ENCODE measurements at regions not wholly inside any gene's neighbourhood (a gene's known extent, or its start where the extent isn't known, plus 50 kb on each side); places are given as distances from the start of the nearest gene placed in this dataset.

GRCh38 chr4:157840648-157841047 lies 332.2 kb downstream of the GASK1B start:
- DNase-seq: no peak

- no peak for DNase-seq
Measured at GRCh38 chr4:157840034-157840433, 332.8 kb downstream of the GASK1B start.

- no peak for DNase-seq
Measured at GRCh38 chr4:157838366-157838765, 334.5 kb downstream of the GASK1B start.

DNA sequence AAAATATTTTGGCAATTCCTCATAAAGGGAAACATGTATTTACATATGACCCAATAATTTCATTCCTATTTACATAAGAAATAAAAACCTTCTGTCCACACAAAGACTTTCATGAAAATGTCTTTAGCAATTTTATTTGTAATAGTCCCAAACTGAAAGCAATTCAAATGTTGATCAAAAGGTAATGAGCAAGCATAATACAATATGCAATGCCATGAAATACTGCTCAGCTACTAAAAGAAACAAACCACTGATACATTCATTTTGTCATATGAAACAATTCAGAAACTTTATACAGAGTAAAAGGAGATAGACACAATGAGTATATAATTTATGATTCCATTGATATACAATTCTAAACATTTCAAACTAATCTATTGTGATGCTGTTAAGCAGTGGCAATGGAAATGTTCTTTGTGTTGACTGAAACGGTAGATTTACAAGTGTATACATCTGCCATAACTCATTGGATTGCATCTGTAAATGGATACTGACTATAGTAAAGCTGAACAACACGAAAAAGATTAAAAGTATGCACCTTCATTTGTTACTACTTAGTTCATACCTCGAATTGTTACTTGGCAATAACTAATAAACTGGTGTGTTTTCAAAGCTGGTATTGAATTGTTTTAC lies 335.6 kb downstream of the GASK1B start:
- no peak for DNase-seq

GRCh38 chr4:157832596-157832995 lies 340.2 kb downstream of the GASK1B start:
- no peak for DNase-seq

DNA sequence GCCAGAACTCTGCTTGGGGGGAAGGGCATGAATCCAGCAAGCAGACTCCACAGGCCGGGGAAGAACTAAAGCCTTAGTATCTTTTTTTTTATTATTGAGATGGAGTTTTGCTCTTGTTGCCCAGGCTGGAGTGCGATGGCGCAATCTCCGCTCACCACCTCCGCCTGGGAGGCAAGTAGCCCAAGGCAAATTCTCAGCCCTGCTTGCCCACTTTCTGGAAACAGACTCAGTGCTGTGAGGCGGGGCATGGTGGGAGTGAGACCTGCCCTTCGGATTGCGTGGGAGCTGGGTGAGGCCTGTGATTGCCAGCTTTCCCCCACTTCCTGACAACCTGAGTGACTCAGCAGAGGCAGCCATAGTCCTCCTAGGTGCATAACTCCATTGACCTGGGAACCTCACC lies 348.8 kb downstream of the GASK1B start:
- no peak for DNase-seq

GRCh38 chr4:157821814-157822213 lies 351.0 kb downstream of the GASK1B start:
- DNase-seq: no peak

DNA sequence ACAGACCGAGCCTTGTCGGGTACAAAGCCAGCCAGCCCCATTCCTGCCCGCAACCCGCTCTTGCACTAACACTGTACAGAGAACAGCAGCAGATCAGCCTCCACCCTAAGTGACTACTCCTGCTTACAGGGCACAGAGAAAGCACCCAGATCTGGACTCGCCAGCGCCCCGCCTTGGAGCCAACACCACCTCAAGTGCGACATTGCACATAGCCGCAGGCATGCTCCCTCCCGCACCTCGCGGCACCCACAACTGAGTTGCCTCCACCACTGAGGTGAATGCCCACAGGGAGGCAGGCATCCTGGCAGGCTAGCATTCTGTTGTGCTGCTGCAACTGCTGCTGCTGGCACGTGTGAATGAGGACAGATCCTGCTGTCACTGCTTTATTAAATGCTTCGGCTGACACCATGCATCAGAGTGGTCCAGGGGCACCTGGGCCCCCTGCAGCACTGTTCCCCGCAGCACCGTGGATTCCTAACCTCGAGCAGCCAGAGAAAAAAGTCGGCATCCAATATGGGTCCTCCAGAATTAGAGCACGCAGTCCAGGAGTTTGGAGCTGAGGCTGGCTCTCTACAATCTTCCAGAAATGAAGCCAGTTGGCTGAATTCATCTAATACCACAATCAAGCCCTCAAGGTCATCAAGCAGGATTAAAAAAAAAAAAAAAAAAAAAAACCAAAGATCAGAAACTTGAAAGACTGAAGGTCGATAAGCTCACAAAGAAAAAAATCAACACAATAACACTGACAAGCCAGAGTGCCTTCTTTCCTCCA lies 352.9 kb downstream of the GASK1B start:
- DNase-seq: no peak

DNA sequence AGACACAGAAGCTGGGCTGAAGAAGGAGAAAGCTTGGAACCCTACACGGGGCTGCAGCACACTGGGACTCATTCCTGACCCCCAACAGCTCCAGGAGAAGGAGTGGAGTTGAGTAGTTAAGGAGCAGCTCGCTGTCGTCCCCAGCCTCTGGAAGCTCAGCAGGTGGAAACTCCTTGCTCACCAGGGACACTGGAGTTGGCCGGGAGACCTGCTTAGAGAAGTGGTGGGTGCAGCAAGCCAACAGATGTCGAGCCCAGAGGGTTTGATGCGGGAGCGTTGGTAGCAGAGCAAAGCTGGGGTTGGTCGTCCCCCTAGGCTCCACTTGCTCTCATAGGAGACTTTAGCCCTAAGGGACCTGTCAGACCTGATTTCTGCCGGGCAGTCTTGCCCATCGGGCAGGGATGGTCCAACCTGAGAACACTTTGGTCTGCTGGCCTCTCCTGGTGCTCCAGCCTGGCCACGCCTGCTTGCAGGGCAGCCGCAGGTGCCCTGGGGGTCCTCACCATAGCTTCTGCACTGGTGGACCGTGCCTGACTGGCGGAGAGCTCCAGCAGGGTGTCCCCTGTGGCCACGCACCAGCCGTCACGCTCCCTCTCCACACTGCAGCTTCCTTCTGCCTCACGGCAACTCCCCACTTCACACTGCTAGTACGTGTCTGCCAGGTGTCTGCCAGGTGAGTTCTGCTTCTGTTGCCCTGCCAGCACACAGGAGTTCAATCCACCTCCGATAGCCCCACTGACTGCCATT lies 353.7 kb downstream of the GASK1B start:
- no peak for DNase-seq

GRCh38 chr4:157810137-157810774 lies 362.6 kb downstream of the GASK1B start:
- DNase-seq: no peak

DNA sequence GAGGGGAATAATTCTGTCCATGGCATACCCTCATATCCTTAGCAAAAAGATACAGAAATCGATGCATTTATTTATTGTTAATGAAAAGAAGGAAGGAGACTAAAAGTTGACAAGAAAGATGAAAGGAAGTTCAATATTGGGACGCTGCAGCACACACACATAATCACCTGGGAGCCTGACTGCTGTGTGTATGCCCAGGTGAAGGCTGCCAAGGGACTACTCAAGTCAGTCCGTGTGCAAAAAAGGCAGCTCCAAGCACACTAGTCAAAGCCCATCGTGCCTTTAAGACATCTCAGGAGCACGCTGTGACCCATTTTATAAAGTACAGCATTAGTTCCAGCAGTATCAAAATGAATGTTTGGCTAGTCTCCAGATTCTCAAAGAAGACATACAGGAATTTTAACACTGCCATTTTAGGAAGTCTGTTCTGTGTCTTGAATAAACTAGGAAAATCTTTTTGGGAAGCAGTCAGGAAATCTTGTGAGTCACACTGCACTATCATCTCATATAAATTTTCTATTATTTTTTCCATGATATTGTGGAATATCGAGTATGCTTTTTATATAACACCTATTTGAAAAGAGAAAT lies 363.9 kb downstream of the GASK1B start:
- DNase-seq: no peak

DNA sequence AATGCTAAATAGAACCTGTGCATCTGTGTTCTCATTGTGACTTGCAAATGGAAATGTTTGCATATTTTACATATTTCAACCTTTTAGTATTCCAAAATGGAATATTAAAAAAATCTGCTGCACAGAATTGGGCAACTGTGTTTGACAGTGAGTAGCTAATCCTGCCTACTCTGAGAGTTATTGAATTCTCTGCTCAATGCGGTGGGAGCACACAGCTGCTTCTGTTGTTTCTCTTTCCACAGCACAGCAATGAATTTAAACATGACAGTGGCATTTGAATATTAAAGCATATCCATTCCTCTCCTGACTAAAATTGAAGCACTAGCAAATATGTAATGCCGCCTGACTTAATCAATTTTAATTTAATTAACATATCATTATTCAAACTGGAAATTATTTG lies 366.6 kb downstream of the GASK1B start:
- DNase-seq: no peak

DNA sequence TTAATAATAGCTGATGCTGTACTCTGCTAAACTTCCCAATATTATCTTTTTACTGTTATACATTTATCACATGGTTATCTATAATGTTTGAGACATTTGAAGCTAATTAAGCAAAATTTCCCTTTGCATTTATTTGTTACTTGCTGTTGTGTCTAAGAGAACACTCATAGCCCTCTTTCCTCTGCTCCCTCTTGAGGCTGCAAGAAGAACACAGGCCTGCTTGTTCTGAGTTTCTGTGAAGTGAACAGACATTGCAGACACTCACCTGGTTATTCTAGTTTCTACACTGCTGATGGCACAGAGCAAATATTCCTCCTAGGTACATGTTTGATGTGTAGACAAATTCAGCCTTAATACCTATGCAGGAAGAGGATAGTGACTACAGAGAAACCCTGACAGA lies 367.8 kb downstream of the GASK1B start:
- DNase-seq: no peak

DNA sequence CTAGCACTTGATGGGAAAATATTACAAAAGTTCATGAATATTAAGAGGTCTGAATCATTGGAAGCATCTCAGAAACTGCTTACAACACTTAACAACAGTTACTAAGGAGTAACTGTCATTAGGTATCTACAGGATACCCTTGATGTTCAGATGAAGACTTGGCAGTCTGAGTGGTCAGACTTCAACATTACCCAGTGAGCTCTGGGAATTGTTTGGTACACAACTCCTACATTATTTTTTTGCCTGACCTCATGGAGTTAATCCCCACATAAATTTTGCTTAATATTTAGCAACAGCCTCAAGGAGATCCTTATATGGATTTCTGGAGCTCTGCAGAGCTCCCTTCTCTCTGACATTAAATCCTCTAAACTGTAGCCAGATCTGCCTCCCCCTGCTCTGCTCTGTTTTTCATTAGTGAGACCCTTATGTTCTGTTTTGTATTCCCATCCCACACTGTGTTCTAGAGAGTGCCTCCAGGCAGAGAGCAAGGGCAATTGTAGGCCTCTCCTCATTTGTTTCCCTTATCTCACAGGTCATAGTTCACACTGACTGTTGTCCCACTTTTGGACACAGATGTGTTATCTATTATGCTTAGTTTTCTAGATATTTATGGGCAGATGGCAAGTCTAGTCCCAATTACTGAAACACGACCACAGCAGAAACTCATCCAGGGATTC lies 368.8 kb downstream of the GASK1B start:
- DNase-seq: no peak

GRCh38 chr4:157803421-157803820 lies 369.4 kb downstream of the GASK1B start:
- DNase-seq: no peak

DNA sequence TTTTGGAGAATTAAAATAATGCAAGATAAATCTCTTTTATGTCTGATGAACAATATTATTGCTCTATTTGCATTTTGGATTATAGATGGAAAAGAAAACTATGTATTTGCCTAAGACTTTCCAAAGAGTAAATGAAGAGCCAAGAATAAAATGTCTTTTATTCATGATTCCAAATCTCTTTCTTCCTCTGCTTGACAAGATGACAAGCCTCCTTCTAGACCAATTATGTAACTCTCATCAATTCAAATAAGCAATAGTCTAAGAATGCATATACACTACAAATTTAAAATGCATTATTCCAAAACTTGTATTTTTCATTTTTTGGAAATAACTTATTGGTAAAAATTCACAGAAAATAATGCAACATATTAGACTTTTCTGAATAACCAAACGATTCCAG lies 377.3 kb downstream of the GASK1B start:
- no peak for DNase-seq

- DNase-seq: no peak
Measured at GRCh38 chr4:157792716-157793115, 380.1 kb downstream of the GASK1B start.

GRCh38 chr4:157791236-157791635 lies 381.6 kb downstream of the GASK1B start:
- DNase-seq: no peak

GRCh38 chr4:157787618-157788017 lies 385.2 kb downstream of the GASK1B start:
- DNase-seq: no peak

DNA sequence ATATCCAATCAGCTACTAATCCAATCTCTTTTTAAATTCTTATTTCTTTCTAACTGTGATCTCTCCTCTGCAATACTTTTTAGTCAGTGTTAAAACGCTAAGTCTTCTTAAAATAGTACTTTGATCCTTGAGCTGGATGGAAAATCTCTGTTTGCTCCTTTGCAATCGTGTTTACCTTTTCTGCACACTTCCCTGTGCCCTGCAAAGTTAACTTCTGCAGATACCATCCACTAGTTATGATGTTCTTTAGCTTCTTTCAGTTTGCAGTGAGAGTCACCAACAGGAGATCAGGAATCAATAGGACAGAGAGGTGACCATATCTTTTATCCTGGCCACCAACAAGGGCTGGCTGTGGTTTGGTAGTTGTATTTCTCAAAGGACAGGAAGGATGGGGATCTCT lies 391.5 kb downstream of the GASK1B start:
- DNase-seq: no peak

DNA sequence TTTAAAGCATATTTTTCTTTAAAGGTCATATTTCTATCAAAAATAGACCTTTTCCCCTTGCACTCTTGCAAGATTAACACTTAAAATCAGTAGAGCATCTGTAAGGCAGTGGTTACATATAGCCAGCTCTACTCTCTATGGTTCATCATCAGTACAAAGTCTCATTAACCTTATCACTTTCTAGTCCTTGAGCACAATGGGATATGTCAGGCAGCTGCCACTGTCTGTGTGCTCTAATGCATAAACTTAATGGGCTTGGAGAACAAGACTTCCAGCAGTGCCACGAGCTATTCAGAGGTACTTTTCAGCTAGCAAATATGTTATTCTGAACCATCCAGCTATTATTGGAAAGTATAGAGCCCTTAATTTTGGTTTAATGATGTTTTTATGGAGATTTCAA lies 393.7 kb downstream of the GASK1B start:
- no peak for DNase-seq

DNA sequence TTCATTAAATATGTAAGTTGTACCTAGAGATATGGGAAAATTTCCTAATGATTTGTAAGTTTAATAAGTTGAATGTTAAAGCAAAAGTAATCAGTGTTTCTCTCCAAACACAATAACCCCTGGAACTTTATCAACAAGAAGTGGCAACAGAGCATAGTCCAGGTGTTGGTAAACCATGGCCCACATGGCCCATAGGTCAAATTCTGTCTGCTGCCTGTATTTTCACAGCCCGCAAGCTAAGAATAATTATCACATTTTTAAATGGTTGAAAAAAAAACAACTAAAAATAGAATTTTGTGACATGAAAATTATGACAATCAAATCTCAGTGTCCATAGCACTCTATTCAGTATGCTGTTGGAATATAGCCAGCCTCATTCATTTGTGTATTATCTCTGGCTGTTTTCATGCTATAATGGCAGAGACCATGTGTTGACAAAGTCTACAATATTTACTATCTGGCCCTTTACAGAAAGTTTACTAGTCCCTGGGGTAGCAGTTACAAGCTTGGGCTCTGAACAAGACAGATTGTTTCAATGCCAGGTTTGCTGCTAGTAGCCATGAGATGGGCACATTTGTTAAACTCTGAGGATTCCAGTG lies 395.8 kb downstream of the GASK1B start:
- no peak for DNase-seq

Data from activated CD4-positive, alpha-beta T cell treated with anti-CD3 and anti-CD28 coated beads, Interleukin-10, Interleukin-2, amounts not matched to agents 100 ng/mL and 50 ng/mL, durations not matched to agents 16 hours and 8 hours (primary cell).